Liver (tissue), 8 donors: ENCODE measurements at regions not wholly inside any gene's neighbourhood (a gene's known extent, or its start where the extent isn't known, plus 50 kb on each side); places are given as distances from the start of the nearest gene placed in this dataset.
A peak's percentile ranks its signal among the peaks of the same experiment; 100 is the strongest.

Experiments
- DNase-seq: peaks from one replicate; pipeline ENCODE4 v3.0.0-alpha.2; 2017; ENCODE audit warnings: low spot score
- H3K27ac ChIP-seq, 2 donors: one replicate each; pipeline ENCODE4 v1.7.0; 2013; ENCODE audit warnings: inconsistent platforms in 2 of 2, low read length in 2 of 2, control low read depth in 1 of 2, low read depth in 1 of 2, mild to moderate bottlenecking in 1 of 2
- H3K27me3 ChIP-seq, 4 donors: one replicate each; pipeline versions ENCODE4 v1.6.1 to v1.7.0; 2013; ENCODE audit warnings: low read length in 3 of 4, inconsistent platforms in 1 of 4, mild to moderate bottlenecking in 1 of 4, moderate library complexity in 1 of 4; ENCODE audit not compliant: control insufficient read depth in 4 of 4, insufficient read depth in 4 of 4
- H3K36me3 ChIP-seq, 4 donors: one replicate each; pipeline versions ENCODE4 v1.6.1 to v1.7.0; 2013; ENCODE audit warnings: low read length in 3 of 4, mild to moderate bottlenecking in 3 of 4, low read depth in 1 of 4, moderate library complexity in 1 of 4; ENCODE audit not compliant: control insufficient read depth in 4 of 4, insufficient read depth in 3 of 4
- H3K4me1 ChIP-seq, 4 donors: one replicate each; pipeline versions ENCODE4 v1.6.1 to v1.7.0; 2013; ENCODE audit warnings: low read length in 3 of 4, mild to moderate bottlenecking in 3 of 4, moderate library complexity in 1 of 4; ENCODE audit not compliant: control insufficient read depth in 4 of 4, insufficient read depth in 4 of 4
- H3K4me3 ChIP-seq, 3 donors: one replicate each; pipeline versions ENCODE4 v1.6.1 to v1.7.0; 2013; ENCODE audit warnings: low read length in 3 of 3, control low read depth in 1 of 3, low read depth in 1 of 3, mild to moderate bottlenecking in 1 of 3
- H3K9ac ChIP-seq, 2 donors: one replicate each; pipeline ENCODE4 v1.7.0; 2013; ENCODE audit warnings: low read length in 2 of 2, mild to moderate bottlenecking in 2 of 2, moderate library complexity in 2 of 2, control low read depth in 1 of 2, low read depth in 1 of 2
- H3K9me3 ChIP-seq, 4 donors: one replicate each; pipeline versions ENCODE4 v1.6.1 to v1.7.0; 2013; ENCODE audit warnings: low read length in 3 of 4; ENCODE audit not compliant: control insufficient read depth in 4 of 4
- ATF3 ChIP-seq: IDR thresholded peaks from 2 replicates; pipeline ENCODE4 v1.6.1; 2016; ENCODE audit warnings: antibody characterized with exemption
- CTCF ChIP-seq: fragments of 150-350 bp; IDR thresholded peaks from 2 replicates; pipeline ENCODE4 v1.5.1; 2017; ENCODE audit warnings: improper control_type of control experiment, low read depth, low read length; ENCODE audit not compliant: missing input control
- EGR1 ChIP-seq, 2 donors: IDR thresholded peaks; 2 replicates each; pipeline ENCODE4 v1.6.1; 2016 to 2018; ENCODE audit warnings: antibody characterized with exemption in 2 of 2, low read depth in 2 of 2
- FOXA1 ChIP-seq: IDR thresholded peaks from 2 replicates; pipeline ENCODE4 v1.6.1; 2016; ENCODE audit warnings: antibody characterized with exemption
- FOXA2 ChIP-seq: IDR thresholded peaks from 2 replicates; pipeline ENCODE4 v1.6.1; 2016; ENCODE audit warnings: antibody characterized with exemption
- GABPA ChIP-seq, 2 donors: IDR thresholded peaks in 1 of 2; conservative IDR thresholded peaks in 1 of 2; 2 replicates each; pipeline ENCODE4 v1.6.1; 2016; ENCODE audit warnings: antibody characterized with exemption in 2 of 2, mild to moderate bottlenecking in 1 of 2, moderate library complexity in 1 of 2
- HNF4A ChIP-seq, 2 donors: conservative IDR thresholded peaks; 2 replicates each; pipeline ENCODE4 v1.6.1; 2016; ENCODE audit warnings: antibody characterized with exemption in 2 of 2, mild to moderate bottlenecking in 2 of 2
- HNF4G ChIP-seq: IDR thresholded peaks from 2 replicates; pipeline ENCODE4 v1.6.1; 2016; ENCODE audit warnings: antibody characterized with exemption
- JUND ChIP-seq, 2 donors: IDR thresholded peaks; 2 replicates each; pipeline ENCODE4 v1.6.1; 2016; ENCODE audit warnings: antibody characterized with exemption in 2 of 2
- MAX ChIP-seq: IDR thresholded peaks from 2 replicates; pipeline ENCODE4 v1.6.1; 2016; ENCODE audit warnings: antibody characterized with exemption
- NR2F2 ChIP-seq: IDR thresholded peaks from 2 replicates; pipeline ENCODE4 v1.6.1; 2016; ENCODE audit warnings: antibody characterized with exemption
- RAD21 ChIP-seq, 2 donors: IDR thresholded peaks; 2 replicates each; pipeline ENCODE4 v1.6.1; 2016; ENCODE audit warnings: antibody characterized with exemption in 2 of 2, mild to moderate bottlenecking in 2 of 2
- REST ChIP-seq: IDR thresholded peaks from 2 replicates; pipeline ENCODE4 v1.6.1; 2016; ENCODE audit warnings: antibody characterized with exemption, mild to moderate bottlenecking
- RXRA ChIP-seq, 2 donors: IDR thresholded peaks; 2 replicates each; pipeline ENCODE4 v1.6.1; 2017 to 2018; ENCODE audit warnings: antibody characterized with exemption in 2 of 2, mild to moderate bottlenecking in 1 of 2
- SP1 ChIP-seq: IDR thresholded peaks from 2 replicates; pipeline ENCODE4 v1.6.1; 2018; ENCODE audit warnings: antibody characterized with exemption, mild to moderate bottlenecking
- TAF1 ChIP-seq: conservative IDR thresholded peaks from 2 replicates; pipeline ENCODE4 v1.6.1; 2016; ENCODE audit warnings: antibody characterized with exemption, mild to moderate bottlenecking
- YY1 ChIP-seq: IDR thresholded peaks from 2 replicates; pipeline ENCODE4 v1.6.1; 2016; ENCODE audit warnings: antibody characterized with exemption, mild to moderate bottlenecking
- ZBTB33 ChIP-seq: IDR thresholded peaks from 2 replicates; pipeline ENCODE4 v1.6.1; 2016; ENCODE audit warnings: antibody characterized with exemption
- WGBS: extraction: QIAGEN DNeasy Blood & Tissue Kit; methylation state at CpG from one replicate; pipeline ENCODE4 v1.1.7; 2013; 5-methylcytosine and 5-hydroxymethylcytosine counted together
- donor health status: healthy.
- donor health status: healthy.
- donor health status: healthy.
- donor health status: healthy.
- donor health status: healthy.

GRCh38 chr2:21422724-21423522 lies 299.2 kb downstream of the TDRD15 start:
- no peak for DNase-seq
- Histone ChIP-seq H3K36me3 (no peaks in the 10 kb centered on the region), H3K4me3 (no peak overlapping the region), H3K9me3 (peaks cover 0 to 3% (median 0%) of the 10 kb centered on the region in 4 donors), H3K27ac (no peak overlapping the region), H3K27me3 (no peaks in the 10 kb centered on the region), H3K9ac (no peak overlapping the region), H3K4me1 (peaks cover 0 to 4% (median 0%) of the 10 kb centered on the region in 4 donors)
- TF ChIP-seq TAF1 (no peak), SP1 (peak; percentile 34), FOXA2 (peak; percentile 90), MAX (peak; percentile 64), HNF4A (conservative IDR thresholded peaks at IDR 0.05) (peak; percentile 51 to 80), GABPA (IDR thresholded peaks at IDR 0.05 in 1 of 2, conservative IDR thresholded peaks at IDR 0.05 in 1 of 2) (no peak), RAD21 (IDR thresholded peaks at IDR 0.05) (peak in 1 of 2 donors; percentile 51), EGR1 (IDR thresholded peaks at IDR 0.05; ENCODE audit: low read depth in 2 of 2) (peak in 1 of 2 donors; percentile 55), HNF4G (no peak), NR2F2 (peak; percentile 10), YY1 (peak; percentile 75), REST (peak; percentile 35), JUND (IDR thresholded peaks at IDR 0.05) (peak in 1 of 2 donors; percentile 48), ATF3 (no peak), FOXA1 (peak; percentile 92), RXRA (IDR thresholded peaks at IDR 0.05) (peak; percentile 52 to 93), ZBTB33 (peak; percentile 47), CTCF (no peak)
- 38% methylated on average over 7 of the region's 7 CpGs for WGBS
